Activated T-helper 1 cell treated with anti-CD3 and anti-CD28 coated beads, Interleukin-12 subunit alpha, Interleukin-12 subunit beta, Interleukin-2, Interleukin-4 antibody, amounts not matched to agents 30 ng/mL and 10 ng/mL and 1 ng/mL, durations not matched to agents 14 hours and 24 hours and 36 hours (primary cell): ENCODE measurements at regions not wholly inside any gene's neighbourhood (a gene's known extent, or its start where the extent isn't known, plus 50 kb on each side); places are given as distances from the start of the nearest gene placed in this dataset.

Experiments used
- DNase-seq: peaks from one replicate; pipeline ENCODE4 v3.0.0; 2021; ENCODE audit warnings: low spot score
- H3K27ac Mint-ChIP-seq: one replicate; pipeline ENCODE4 v1.8.0; 2021; ENCODE audit warnings: mild to moderate bottlenecking, mixed read lengths
- H3K27me3 Mint-ChIP-seq: one replicate; pipeline ENCODE4 v1.8.0; 2022; ENCODE audit warnings: mild to moderate bottlenecking, moderate library complexity, mixed read lengths; ENCODE audit not compliant: insufficient read depth
- H3K36me3 Mint-ChIP-seq: one replicate; pipeline ENCODE4 v1.8.0; 2021; ENCODE audit warnings: low read depth, mixed read lengths
- H3K4me1 Mint-ChIP-seq: one replicate; pipeline ENCODE4 v1.8.0; 2021; ENCODE audit warnings: low read depth, mixed read lengths
- H3K4me3 Mint-ChIP-seq: one replicate; pipeline ENCODE4 v1.8.0; 2021; ENCODE audit warnings: mild to moderate bottlenecking, moderate library complexity, mixed read lengths
- H3K9me3 Mint-ChIP-seq: one replicate; pipeline ENCODE4 v1.8.0; 2021; ENCODE audit warnings: mixed read lengths
- intact Hi-C: fragments of 100-400 bp; cut with micrococcal nuclease; formaldehyde crosslinking; loops from one replicate; pipeline ENCODE4 v1.15.1; 2024

- peaks cover 23% of the 10 kb centered on the region for H3K9me3 Mint-ChIP-seq
Observed at GRCh38 chr14:46230540-46230939, 421.0 kb downstream of the RPL10L start.

GRCh38 chr14:46215801-46216200 is 435.8 kb downstream of the RPL10L start:
- Mint-ChIP-seq H3K27me3 (no peaks in the 10 kb centered on the region), H3K4me1 (no peaks in the 10 kb centered on the region), H3K4me3 (no peak overlapping the region), H3K36me3 (no peaks in the 10 kb centered on the region), H3K9me3 (peaks cover 3% of the 10 kb centered on the region), H3K27ac (no peak overlapping the region)
- intact Hi-C loops, result no loop called here
- no peak for DNase-seq

More at GRCh38 chr14:46230540-46230939, 421.0 kb downstream of the RPL10L start:
- no peak for DNase-seq
- H3K27ac Mint-ChIP-seq, result no peak overlapping the region
- no peaks in the 10 kb centered on the region for H3K27me3 Mint-ChIP-seq
- no peak overlapping the region for H3K4me3 Mint-ChIP-seq
- no peaks in the 10 kb centered on the region for H3K4me1 Mint-ChIP-seq
- intact Hi-C loops, result no loop called here
- H3K36me3 Mint-ChIP-seq, result no peaks in the 10 kb centered on the region

DNA sequence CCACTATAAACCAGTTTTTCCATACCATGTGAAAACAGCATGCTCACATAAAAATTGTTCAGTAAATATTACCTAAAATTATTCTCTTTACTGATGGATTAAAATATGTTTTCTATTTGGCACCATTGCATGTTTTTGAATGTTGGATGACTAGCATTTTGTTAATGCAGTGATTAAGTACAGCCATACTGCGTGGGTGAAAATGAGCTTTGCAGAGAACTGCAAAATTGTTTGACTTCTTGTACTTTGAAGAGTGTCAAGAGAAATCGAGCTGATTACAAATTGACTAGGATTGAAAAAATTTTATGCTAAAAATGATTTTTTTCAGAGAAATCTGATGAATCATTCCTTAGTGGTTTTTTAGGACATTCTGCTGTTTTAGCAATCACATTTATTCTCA is 452.9 kb downstream of the RPL10L start:
- DNase-seq, result no peak
- H3K27ac Mint-ChIP-seq, result no peak overlapping the region
- H3K27me3 Mint-ChIP-seq, result no peaks in the 10 kb centered on the region
- H3K4me1 Mint-ChIP-seq, result no peaks in the 10 kb centered on the region
- intact Hi-C loops, result no loop called here
- H3K4me3 Mint-ChIP-seq, result no peak overlapping the region
- H3K36me3 Mint-ChIP-seq, result no peaks in the 10 kb centered on the region
- H3K9me3 Mint-ChIP-seq, result peaks cover 9% of the 10 kb centered on the region

DNA sequence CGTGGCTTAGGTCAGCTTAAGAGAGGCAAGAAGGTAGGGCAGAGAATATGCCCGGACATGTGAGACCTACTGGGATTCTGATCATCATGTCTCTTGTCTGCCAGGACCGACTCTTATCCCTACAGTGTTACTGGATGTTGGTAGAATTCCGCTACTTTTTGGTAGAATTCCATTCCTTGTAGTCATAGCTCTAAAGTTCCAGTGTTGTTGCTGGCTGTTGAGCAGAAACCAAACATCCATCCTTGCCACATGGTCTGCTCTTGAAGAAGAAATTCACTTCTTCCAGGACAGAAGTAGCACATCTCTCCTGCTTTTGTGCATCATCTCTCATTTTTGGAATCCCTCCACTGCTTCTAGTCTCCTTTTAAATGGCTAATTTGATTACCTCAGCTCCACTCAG is 453.7 kb downstream of the RPL10L start:
- intact Hi-C loops, result no loop called here
- Mint-ChIP-seq H3K36me3 (no peaks in the 10 kb centered on the region), H3K4me3 (no peak overlapping the region), H3K9me3 (peaks cover 9% of the 10 kb centered on the region), H3K27ac (no peak overlapping the region), H3K4me1 (no peaks in the 10 kb centered on the region), H3K27me3 (no peaks in the 10 kb centered on the region)
- no peak for DNase-seq
